Endodermal cell (in vitro differentiated cells): ENCODE measurements at regions not wholly inside any gene's neighbourhood (a gene's known extent, or its start where the extent isn't known, plus 50 kb on each side); places are given as distances from the start of the nearest gene placed in this dataset.

Experiments used
- DNase-seq: peaks from one replicate; pipeline ENCODE4 v3.0.0-alpha.2; 2017
- H3K27ac ChIP-seq: 2 replicates; pipeline ENCODE4 v1.5.1; 2013; ENCODE audit warnings: mild to moderate bottlenecking, low read depth, low read length, moderate library complexity
- H3K27me3 ChIP-seq: 2 replicates; pipeline ENCODE4 v1.6.1; 2013; ENCODE audit warnings: mild to moderate bottlenecking, low read length, moderate library complexity; ENCODE audit not compliant: insufficient read depth, control insufficient read depth, poor library complexity, severe bottlenecking
- H3K36me3 ChIP-seq: 2 replicates; pipeline ENCODE4 v1.7.0; 2013; ENCODE audit warnings: mild to moderate bottlenecking, low read length, moderate library complexity; ENCODE audit not compliant: control insufficient read depth, insufficient read depth
- H3K4me1 ChIP-seq: one replicate; pipeline ENCODE4 v1.7.0; 2013; ENCODE audit warnings: low read length; ENCODE audit not compliant: control insufficient read depth, insufficient read depth
- H3K4me3 ChIP-seq: 2 replicates; pipeline ENCODE4 v1.5.1; 2013; ENCODE audit warnings: mild to moderate bottlenecking, low read length, moderate library complexity
- H3K9ac ChIP-seq: 2 replicates; pipeline ENCODE4 v1.6.1; 2013; ENCODE audit warnings: mild to moderate bottlenecking, low read length, moderate library complexity; ENCODE audit not compliant: poor library complexity, severe bottlenecking; ENCODE audit errors: extremely low read depth
- H3K9me3 ChIP-seq: 2 replicates; pipeline ENCODE4 v1.6.1; 2013; ENCODE audit warnings: mild to moderate bottlenecking, low read length, moderate library complexity; ENCODE audit not compliant: control insufficient read depth
- H3K27ac Mint-ChIP-seq: 2 replicates; pipeline ENCODE4 v1.8.0; 2020; ENCODE audit warnings: mixed read lengths
- H3K27me3 Mint-ChIP-seq: 2 replicates; pipeline ENCODE4 v1.8.0; 2021; ENCODE audit warnings: mild to moderate bottlenecking, mixed read lengths; ENCODE audit not compliant: insufficient read depth
- H3K36me3 Mint-ChIP-seq: 2 replicates; pipeline ENCODE4 v1.8.0; 2020; ENCODE audit warnings: low read depth, mixed read lengths
- H3K4me1 Mint-ChIP-seq: 2 replicates; pipeline ENCODE4 v1.8.0; 2020; ENCODE audit warnings: mixed read lengths
- H3K4me3 Mint-ChIP-seq: 2 replicates; pipeline ENCODE4 v1.8.0; 2020; ENCODE audit warnings: mild to moderate bottlenecking, moderate library complexity, mixed read lengths
- H3K9me3 Mint-ChIP-seq: 2 replicates; pipeline ENCODE4 v1.8.0; 2020; ENCODE audit warnings: mild to moderate bottlenecking, mixed read lengths
- WGBS, 2 experiments: methylation state at CpG; one replicate each; pipeline versions ENCODE4 v1.1.5 to v1.1.7; 2013; ENCODE audit warnings: missing lambda C conversion rate in 2 of 2, mixed read lengths in 1 of 2; ENCODE audit not compliant: insufficient coverage in 1 of 2, insufficient read length in 1 of 2; 5-methylcytosine and 5-hydroxymethylcytosine counted together
- TF ChIP-seq, protein P1 (sequence below): fragments of 200-600 bp; sonication (generic); conservative IDR thresholded peaks from 2 replicates; pipeline ENCODE4 v1.5.0; 2021; ENCODE audit warnings: antibody characterized with exemption, mild to moderate bottlenecking

DNA sequence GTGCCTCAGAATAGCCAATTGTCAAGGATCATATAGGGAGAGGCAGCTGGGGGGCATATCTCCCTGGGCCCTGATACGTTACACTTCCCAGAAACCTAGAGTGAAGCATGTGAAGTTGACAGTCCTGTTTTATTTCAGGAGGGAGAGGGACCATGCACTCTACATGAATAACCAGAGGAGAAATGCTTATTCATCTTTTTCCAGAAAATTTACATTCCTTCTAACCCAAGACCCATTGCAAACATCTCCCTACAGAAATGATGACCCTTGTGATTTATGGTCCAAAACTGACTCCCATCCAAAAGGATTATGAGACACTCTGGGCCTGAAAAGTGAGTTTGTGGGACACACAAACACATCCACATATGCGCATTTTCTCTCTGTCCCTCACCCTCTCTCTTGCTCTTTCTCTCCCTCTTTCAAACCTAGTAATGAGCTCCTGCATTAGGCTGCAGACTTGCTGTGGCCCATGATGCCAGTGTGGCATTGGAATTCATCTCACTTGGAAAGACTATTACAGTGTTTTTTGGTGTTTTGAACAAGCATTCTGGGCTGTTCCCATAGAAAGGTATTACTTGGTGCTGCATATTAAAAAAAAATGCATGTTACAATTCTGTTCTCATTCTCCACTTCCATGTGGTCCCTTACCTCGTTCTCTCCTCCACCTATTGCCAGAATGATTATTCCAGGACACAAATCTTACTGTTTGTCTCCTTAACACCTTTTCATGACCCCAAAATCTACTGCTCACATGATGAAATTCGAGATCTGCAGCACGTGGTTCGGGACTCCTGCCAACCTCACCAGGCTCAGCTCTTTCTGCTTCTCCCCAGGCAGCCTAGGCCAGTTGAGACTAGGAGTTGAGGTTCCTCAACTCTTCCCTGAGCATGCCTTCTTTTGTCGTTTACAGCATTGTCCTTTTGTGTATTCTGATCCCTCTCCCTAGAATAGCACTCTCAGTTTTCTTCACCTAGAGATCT is 451.3 kb upstream of the KLF4 start:
- no peak overlapping the region for H3K27ac Mint-ChIP-seq
- no peaks in the 10 kb centered on the region for H3K9me3 ChIP-seq
- H3K9me3 Mint-ChIP-seq, result no peaks in the 10 kb centered on the region
- H3K4me1 ChIP-seq, result no peaks in the 10 kb centered on the region
- H3K36me3 ChIP-seq, result no peaks in the 10 kb centered on the region
- TF ChIP-seq, protein P1, sequence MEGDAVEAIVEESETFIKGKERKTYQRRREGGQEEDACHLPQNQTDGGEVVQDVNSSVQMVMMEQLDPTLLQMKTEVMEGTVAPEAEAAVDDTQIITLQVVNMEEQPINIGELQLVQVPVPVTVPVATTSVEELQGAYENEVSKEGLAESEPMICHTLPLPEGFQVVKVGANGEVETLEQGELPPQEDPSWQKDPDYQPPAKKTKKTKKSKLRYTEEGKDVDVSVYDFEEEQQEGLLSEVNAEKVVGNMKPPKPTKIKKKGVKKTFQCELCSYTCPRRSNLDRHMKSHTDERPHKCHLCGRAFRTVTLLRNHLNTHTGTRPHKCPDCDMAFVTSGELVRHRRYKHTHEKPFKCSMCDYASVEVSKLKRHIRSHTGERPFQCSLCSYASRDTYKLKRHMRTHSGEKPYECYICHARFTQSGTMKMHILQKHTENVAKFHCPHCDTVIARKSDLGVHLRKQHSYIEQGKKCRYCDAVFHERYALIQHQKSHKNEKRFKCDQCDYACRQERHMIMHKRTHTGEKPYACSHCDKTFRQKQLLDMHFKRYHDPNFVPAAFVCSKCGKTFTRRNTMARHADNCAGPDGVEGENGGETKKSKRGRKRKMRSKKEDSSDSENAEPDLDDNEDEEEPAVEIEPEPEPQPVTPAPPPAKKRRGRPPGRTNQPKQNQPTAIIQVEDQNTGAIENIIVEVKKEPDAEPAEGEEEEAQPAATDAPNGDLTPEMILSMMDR, result no peak
- no peak overlapping the region for H3K9ac ChIP-seq
- WGBS, 2 experiments, result 91 to 93% methylated on average over 6 to 7 of the region's 7 CpGs
- DNase-seq, result no peak
- no peaks in the 10 kb centered on the region for H3K36me3 Mint-ChIP-seq
- no peak overlapping the region for H3K4me3 Mint-ChIP-seq
- no peaks in the 10 kb centered on the region for H3K4me1 Mint-ChIP-seq
- H3K27me3 Mint-ChIP-seq, result peaks cover 69% of the 10 kb centered on the region
- no peak overlapping the region for H3K4me3 ChIP-seq
- H3K27ac ChIP-seq, result no peak overlapping the region
- H3K27me3 ChIP-seq, result peaks cover 58% of the 10 kb centered on the region

DNA sequence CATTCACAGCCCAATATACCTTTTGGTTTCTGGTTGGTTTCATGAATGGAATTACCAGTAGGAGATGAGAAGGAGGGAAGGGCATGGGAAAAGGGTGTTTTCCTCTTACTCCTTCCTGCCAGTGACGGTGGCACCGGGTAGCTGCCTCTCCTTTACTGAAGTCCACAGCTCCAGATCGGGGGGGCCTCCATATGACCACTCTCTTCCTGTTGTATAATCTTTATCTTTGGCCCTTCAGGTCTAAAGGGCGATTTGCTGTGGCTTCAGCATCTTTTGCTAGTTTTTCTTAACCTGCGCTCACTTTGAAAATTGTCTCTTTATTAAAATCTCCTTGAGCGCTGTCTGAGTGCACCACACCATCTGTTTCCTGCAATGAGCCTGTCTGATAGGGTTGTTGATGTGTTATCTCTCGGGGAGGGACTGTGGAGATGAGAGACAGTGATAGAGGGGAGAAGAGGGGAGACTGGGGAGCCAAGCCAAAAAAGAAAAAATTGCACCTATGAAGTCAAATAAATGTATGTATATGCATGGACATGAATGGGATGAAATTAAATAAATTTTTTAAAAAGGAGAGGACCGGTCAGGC is 449.3 kb upstream of the KLF4 start:
- Mint-ChIP-seq H3K36me3 (no peaks in the 10 kb centered on the region), H3K27ac (no peak overlapping the region), H3K9me3 (no peaks in the 10 kb centered on the region), H3K4me3 (no peak overlapping the region), H3K4me1 (no peaks in the 10 kb centered on the region), H3K27me3 (peaks cover 78% of the 10 kb centered on the region)
- no peak for DNase-seq
- Histone ChIP-seq H3K27ac (no peak overlapping the region), H3K36me3 (no peaks in the 10 kb centered on the region), H3K4me3 (no peak overlapping the region), H3K9me3 (no peaks in the 10 kb centered on the region), H3K27me3 (peaks cover 69% of the 10 kb centered on the region), H3K4me1 (no peaks in the 10 kb centered on the region), H3K9ac (no peak overlapping the region)
- WGBS, 2 experiments, result 83 to 93% methylated on average over 5 to 8 of the region's 8 CpGs
- TF ChIP-seq, protein P1, result no peak

DNA sequence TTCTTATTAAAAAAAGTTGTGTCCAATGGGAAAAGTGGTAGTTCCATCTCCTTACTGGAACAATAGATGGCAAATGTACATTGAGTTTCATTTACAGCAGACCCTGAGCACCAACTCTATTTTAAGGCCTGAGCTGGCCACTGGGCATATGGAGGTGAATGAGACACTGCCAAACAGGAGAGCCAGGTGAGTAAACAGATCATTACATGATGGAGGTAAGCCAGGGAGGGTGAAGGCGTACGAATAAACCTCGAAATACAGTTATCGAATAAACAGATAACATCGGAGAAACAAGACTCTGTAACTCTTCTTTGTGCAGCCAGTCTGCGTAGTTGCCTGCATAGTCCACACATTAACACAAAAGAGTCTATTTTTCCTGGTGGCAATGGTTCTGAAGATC is 446.4 kb upstream of the KLF4 start:
- Histone ChIP-seq H3K4me3 (no peak overlapping the region), H3K36me3 (no peaks in the 10 kb centered on the region), H3K9ac (no peak overlapping the region), H3K27me3 (peaks cover 75% of the 10 kb centered on the region), H3K27ac (no peak overlapping the region), H3K9me3 (no peaks in the 10 kb centered on the region), H3K4me1 (peaks cover 9% of the 10 kb centered on the region)
- H3K36me3 Mint-ChIP-seq, result no peaks in the 10 kb centered on the region
- no peak for DNase-seq
- H3K4me3 Mint-ChIP-seq, result no peak overlapping the region
- WGBS, 2 experiments, result 92 to 93% methylated on average over 4 to 6 of the region's 6 CpGs
- H3K4me1 Mint-ChIP-seq, result peaks cover 18% of the 10 kb centered on the region
- no peaks in the 10 kb centered on the region for H3K9me3 Mint-ChIP-seq
- no peak overlapping the region for H3K27ac Mint-ChIP-seq
- TF ChIP-seq, protein P1, result no peak
- H3K27me3 Mint-ChIP-seq, result peaks cover 80% of the 10 kb centered on the region
